Panc1 (cell line): ENCODE measurements at regions not wholly inside any gene's neighbourhood (a gene's known extent, or its start where the extent isn't known, plus 50 kb on each side); places are given as distances from the start of the nearest gene placed in this dataset.

Experiments used
- ATAC-seq: fragments of 200-7000 bp; cut with Tn5 transposase; 2 replicates; pipeline ENCODE4 v1.9.1; 2020; ENCODE audit warnings: mild to moderate bottlenecking, moderate library complexity
- BruUV-seq: library from RNA; stranded (reverse); fragments of 400-500 nt; replicated peaks from 2 replicates; lab custom pipeline; 2021; lab: Mats Ljungman, UMichigan
- CTCF ChIA-PET: fragments of 300-600 bp; sonication (Branson Sonifier 250); formaldehyde crosslinking; loops from one replicate; lab custom pipeline; 2022; ENCODE audit warnings: antibody characterized with exemption; lab: Charles Lee
- POLR2A ChIA-PET: fragments of 300-600 bp; sonication (Branson Sonifier 250); formaldehyde crosslinking; loops from one replicate; lab custom pipeline; 2022; ENCODE audit warnings: antibody characterized with exemption; lab: Charles Lee
- DNase-seq: peaks from one replicate; pipeline ENCODE4 v3.0.0-alpha.2; 2010; ENCODE audit warnings: low read depth, low spot score
- H3K27ac ChIP-seq: 2 replicates; pipeline ENCODE4 v1.5.1; 2011; ENCODE audit warnings: mild to moderate bottlenecking, low read length, inconsistent platforms
- H3K27me3 ChIP-seq: fragments of 200-500 bp; sonication (Bioruptor generic); 2 replicates; pipeline ENCODE4 v1.6.0; 2014; ENCODE audit warnings: low read length, inconsistent platforms; ENCODE audit not compliant: control insufficient read depth, insufficient read depth
- H3K36me3 ChIP-seq: fragments of 200-500 bp; sonication (Bioruptor generic); 2 replicates; pipeline ENCODE4 v1.5.1; 2014; ENCODE audit warnings: inconsistent platforms, mild to moderate bottlenecking, low read length, moderate library complexity; ENCODE audit not compliant: control insufficient read depth, insufficient read depth
- H3K4me1 ChIP-seq: 2 replicates; pipeline ENCODE4 v1.5.1; 2011; ENCODE audit warnings: inconsistent platforms, mild to moderate bottlenecking, low read length, moderate library complexity; ENCODE audit not compliant: control insufficient read depth, insufficient read depth
- H3K4me3 ChIP-seq, 2 experiments: 2 replicates each; pipeline ENCODE4 v1.5.1; 2011 to 2012; ENCODE audit warnings: low read depth in 2 of 2, low read length in 2 of 2, mild to moderate bottlenecking in 2 of 2, inconsistent platforms in 1 of 2, moderate library complexity in 1 of 2
- H3K9me3 ChIP-seq: fragments of 200-500 bp; sonication (Bioruptor generic); 2 replicates; pipeline ENCODE4 v1.5.1; 2014; ENCODE audit warnings: low read depth, mild to moderate bottlenecking, inconsistent platforms, low read length, moderate library complexity; ENCODE audit not compliant: control insufficient read depth, insufficient read depth
- CTCF ChIP-seq: fragments of 450-650 bp; IDR thresholded peaks from 2 replicates; pipeline ENCODE4 v1.5.1; 2017; ENCODE audit warnings: mild to moderate bottlenecking
- POLR2AphosphoS5 ChIP-seq: IDR thresholded peaks from 2 replicates; pipeline ENCODE4 v1.6.1; 2012; ENCODE audit warnings: mild to moderate bottlenecking, low read depth, low read length, moderate library complexity
- REST ChIP-seq, 2 experiments: IDR thresholded peaks; 2 replicates each; pipeline ENCODE4 v1.6.1; 2011 to 2012; ENCODE audit warnings: low read depth in 2 of 2, control low read depth in 1 of 2, low read length in 1 of 2, mild to moderate bottlenecking in 1 of 2, moderate library complexity in 1 of 2; ENCODE audit not compliant: insufficient read depth in 1 of 2
- SIN3A ChIP-seq: IDR thresholded peaks from 2 replicates; pipeline ENCODE4 v1.6.1; 2012; ENCODE audit warnings: low read depth, mild to moderate bottlenecking, low read length, moderate library complexity, borderline replicate concordance; ENCODE audit not compliant: insufficient read depth
- TCF7L2 ChIP-seq: IDR thresholded peaks from 2 replicates; pipeline ENCODE4 v1.6.1; 2011; ENCODE audit warnings: mild to moderate bottlenecking, low read depth, low read length, inconsistent platforms
- in situ Hi-C: cut with HindIII; loops from 2 replicates; pipeline ENCODE4 v1.10.0; 2016; ENCODE audit warnings: low sequenced_read_pairs, low pct_unique_long_range_greater_than_20kb
- intact Hi-C: fragments of 100-400 bp; cut with micrococcal nuclease; formaldehyde crosslinking; loops from one replicate; pipeline ENCODE4 v1.10.0; 2022; ENCODE audit not compliant: unreplicated experiment

DNA sequence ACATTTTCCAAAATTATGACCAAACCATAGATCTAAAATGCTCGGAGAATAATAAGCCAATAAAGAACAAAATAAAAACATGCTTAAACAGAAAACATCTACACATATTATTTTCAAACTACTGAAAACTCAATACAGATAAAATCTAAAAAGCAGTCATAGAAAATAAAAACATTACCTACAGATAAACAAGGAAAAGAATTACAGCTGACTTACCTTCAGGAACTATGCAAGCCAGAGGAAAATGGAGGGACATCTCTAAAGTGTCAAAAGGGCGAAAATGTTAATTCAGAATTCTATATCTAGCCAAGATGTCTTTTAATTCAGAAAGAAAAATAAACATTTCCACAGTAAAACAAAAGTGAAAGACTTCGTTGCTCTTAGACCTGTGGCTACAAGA, 112.9 kb upstream of the GYPC start:
- intact Hi-C loops = no loop called here
- Histone ChIP-seq H3K9me3 (peaks cover 8% of the 10 kb centered on the region; the same call in 1 of the 2 replicates), H3K27ac (no peak overlapping the region), H3K36me3 (no peaks in the 10 kb centered on the region), H3K4me1 (no peaks in the 10 kb centered on the region), H3K4me3 (no peak overlapping the region), H3K27me3 (no peaks in the 10 kb centered on the region)
- TF ChIP-seq CTCF (no peak), POLR2AphosphoS5 (no peak), REST (IDR thresholded peaks at IDR 0.05; ENCODE audit: insufficient read depth in 1 of 2, low read depth in 2 of 2, low read length in 1 of 2) (no peak), TCF7L2 (no peak), SIN3A (no peak)
- DNase-seq = no peak
- in situ Hi-C loops = no loop called here
- no TSS peak for BruUV-seq
- POLR2A ChIA-PET = no interaction called here
- CTCF ChIA-PET = no interaction called here
- no peak for ATAC-seq

- Histone ChIP-seq H3K27ac (no peak overlapping the region), H3K9me3 (peaks cover 5% of the 10 kb centered on the region; the same call in 1 of the 2 replicates), H3K4me3 (no peak overlapping the region), H3K27me3 (no peaks in the 10 kb centered on the region), H3K36me3 (no peaks in the 10 kb centered on the region), H3K4me1 (no peaks in the 10 kb centered on the region)
- ATAC-seq (no peak), DNase-seq (no peak)
- ChIA-PET CTCF (no interaction called here), POLR2A (no interaction called here)
- intact Hi-C loops = no loop called here
- in situ Hi-C loops = no loop called here
- TF ChIP-seq SIN3A (no peak), REST (IDR thresholded peaks at IDR 0.05; ENCODE audit: insufficient read depth in 1 of 2, low read depth in 2 of 2, low read length in 1 of 2) (no peak), POLR2AphosphoS5 (no peak), CTCF (no peak), TCF7L2 (no peak)
- no TSS peak for BruUV-seq
Measured at GRCh38 chr2:126558029-126558428, 97.9 kb upstream of the GYPC start.
